SU-DHL-6 (cell line): ENCODE measurements at regions not wholly inside any gene's neighbourhood (a gene's known extent, or its start where the extent isn't known, plus 50 kb on each side); places are given as distances from the start of the nearest gene placed in this dataset.
"Not testable (repeated sequence)": the region's sequence is repeated elsewhere in the genome, so short reads cannot be mapped to it uniquely, and the experiment has no call there.

Experiments used
- H2AFZ ChIP-seq: fragments of 200-600 bp; sonication (generic); 2 replicates; pipeline ENCODE4 v1.6.1; 2014; ENCODE audit warnings: low read depth, mild to moderate bottlenecking, moderate library complexity, mixed read lengths, antibody characterized with exemption, low read length; ENCODE audit not compliant: severe bottlenecking
- H3F3A ChIP-seq: fragments of 200-600 bp; shearing (Covaris generic); 2 replicates; pipeline ENCODE4 v1.6.0; 2016; ENCODE audit warnings: antibody characterized with exemption, mild to moderate bottlenecking; ENCODE audit not compliant: insufficient read depth
- H3K27ac ChIP-seq: fragments of 200-600 bp; sonication (generic); 2 replicates; pipeline ENCODE4 v1.5.1; 2016; ENCODE audit warnings: low read depth, mild to moderate bottlenecking, low read length, moderate library complexity, mixed read lengths
- H3K27me3 ChIP-seq: fragments of 200-600 bp; sonication (generic), shearing (Covaris generic); 2 replicates; pipeline ENCODE4 v1.6.0; 2014; ENCODE audit warnings: mild to moderate bottlenecking, low read length
- H3K36me3 ChIP-seq: fragments of 200-600 bp; sonication (generic); 2 replicates; pipeline ENCODE4 v1.6.1; 2014; ENCODE audit warnings: mild to moderate bottlenecking, low read length, mixed read lengths
- H3K4me2 ChIP-seq: fragments of 300-600, 200-600 bp; shearing (Covaris generic), sonication (generic); 2 replicates; pipeline ENCODE4 v1.6.0; 2014; ENCODE audit warnings: low read length, low read depth, mild to moderate bottlenecking; ENCODE audit not compliant: poor library complexity, severe bottlenecking
- H3K4me3 ChIP-seq: fragments of 200-600 bp; sonication (generic); 2 replicates; pipeline ENCODE4 v1.5.1; 2014; ENCODE audit warnings: antibody characterized with exemption, low read length, mild to moderate bottlenecking, mixed read lengths; ENCODE audit not compliant: insufficient read depth, poor library complexity, severe bottlenecking
- H3K79me2 ChIP-seq: fragments of 200-600 bp; sonication (generic); 2 replicates; pipeline ENCODE4 v1.6.1; 2014; ENCODE audit warnings: mild to moderate bottlenecking, low read length, moderate library complexity; ENCODE audit not compliant: insufficient read depth
- H3K9ac ChIP-seq: fragments of 200-600 bp; sonication (generic); 2 replicates; pipeline ENCODE4 v1.7.0; 2014; ENCODE audit warnings: mild to moderate bottlenecking, low read length
- H3K9me2 ChIP-seq: fragments of 200-600 bp; sonication (generic); replicated peaks from 2 replicates; pipeline ENCODE4 v1.6.1; 2014; ENCODE audit warnings: low read length; ENCODE audit not compliant: insufficient read depth
- H3K9me3 ChIP-seq: fragments of 200-600 bp; sonication (generic); 2 replicates; pipeline ENCODE4 v1.6.1; 2014; ENCODE audit warnings: low read length, mixed read lengths; ENCODE audit not compliant: insufficient read depth
- H4K20me1 ChIP-seq: fragments of 200-600 bp; sonication (generic); 2 replicates; pipeline ENCODE4 v1.6.1; 2014; ENCODE audit warnings: low read depth, mild to moderate bottlenecking, antibody characterized with exemption, low read length, moderate library complexity, mixed read lengths

- not testable (repeated sequence) for H3F3A ChIP-seq, H3K9me3 ChIP-seq, H3K4me2 ChIP-seq, H3K27me3 ChIP-seq, H4K20me1 ChIP-seq, H3K4me3 ChIP-seq, H3K27ac ChIP-seq, H3K79me2 ChIP-seq, H3K9me2 ChIP-seq, H3K36me3 ChIP-seq, H3K9ac ChIP-seq, H2AFZ ChIP-seq
These were observed 206.1 kb upstream of the ZNF469 start for GRCh38 chr16:88176591-88177180.

GRCh38 chr16:88178251-88178650 lies 204.5 kb upstream of the ZNF469 start:
- H3F3A ChIP-seq, H3K4me3 ChIP-seq, H3K27me3 ChIP-seq, H3K27ac ChIP-seq, H2AFZ ChIP-seq, H4K20me1 ChIP-seq, H3K4me2 ChIP-seq, H3K36me3 ChIP-seq, H3K79me2 ChIP-seq, H3K9me3 ChIP-seq, H3K9ac ChIP-seq, H3K9me2 ChIP-seq: not testable (repeated sequence)

- not testable (repeated sequence) for H3K36me3 ChIP-seq, H2AFZ ChIP-seq, H3K9me2 ChIP-seq, H3K9ac ChIP-seq, H3K4me2 ChIP-seq, H3K27me3 ChIP-seq, H3K27ac ChIP-seq, H4K20me1 ChIP-seq, H3K79me2 ChIP-seq, H3K9me3 ChIP-seq, H3K4me3 ChIP-seq, H3F3A ChIP-seq
These were observed 203.9 kb upstream of the ZNF469 start for GRCh38 chr16:88178896-88179295.

- not testable (repeated sequence) for H3K27ac ChIP-seq, H3K79me2 ChIP-seq, H3K9me2 ChIP-seq, H3K4me3 ChIP-seq, H3K36me3 ChIP-seq, H4K20me1 ChIP-seq, H3K27me3 ChIP-seq, H3K9me3 ChIP-seq, H2AFZ ChIP-seq, H3K4me2 ChIP-seq, H3F3A ChIP-seq, H3K9ac ChIP-seq
These were observed 199.5 kb upstream of the ZNF469 start for GRCh38 chr16:88182967-88183881.

GRCh38 chr16:88184053-88184452 lies 198.7 kb upstream of the ZNF469 start:
- H3K27me3 ChIP-seq, H3K9me3 ChIP-seq, H3F3A ChIP-seq, H3K36me3 ChIP-seq, H3K4me2 ChIP-seq, H3K79me2 ChIP-seq, H3K4me3 ChIP-seq, H2AFZ ChIP-seq, H3K9ac ChIP-seq, H3K27ac ChIP-seq, H3K9me2 ChIP-seq, H4K20me1 ChIP-seq: not testable (repeated sequence)

- H3K9me3 ChIP-seq, H4K20me1 ChIP-seq, H3F3A ChIP-seq, H3K4me2 ChIP-seq, H3K36me3 ChIP-seq, H3K9ac ChIP-seq, H3K27ac ChIP-seq, H3K27me3 ChIP-seq, H2AFZ ChIP-seq, H3K79me2 ChIP-seq, H3K9me2 ChIP-seq, H3K4me3 ChIP-seq: not testable (repeated sequence)
These were observed 198.0 kb upstream of the ZNF469 start for GRCh38 chr16:88184566-88185355.

- not testable (repeated sequence) for H4K20me1 ChIP-seq, H3K4me3 ChIP-seq, H3K9ac ChIP-seq, H3K27me3 ChIP-seq, H3K36me3 ChIP-seq, H3K27ac ChIP-seq, H3K9me3 ChIP-seq, H3K4me2 ChIP-seq, H3K79me2 ChIP-seq, H3F3A ChIP-seq, H3K9me2 ChIP-seq, H2AFZ ChIP-seq
These were observed 197.4 kb upstream of the ZNF469 start for GRCh38 chr16:88185406-88185805.
